Endodermal cell (in vitro differentiated cells): ENCODE measurements at regions not wholly inside any gene's neighbourhood (a gene's known extent, or its start where the extent isn't known, plus 50 kb on each side); places are given as distances from the start of the nearest gene placed in this dataset.

Source experiments
- DNase-seq: peaks from one replicate; pipeline ENCODE4 v3.0.0-alpha.2; 2017
- H3K27ac ChIP-seq: 2 replicates; pipeline ENCODE4 v1.5.1; 2013; ENCODE audit warnings: mild to moderate bottlenecking, low read depth, low read length, moderate library complexity
- H3K27me3 ChIP-seq: 2 replicates; pipeline ENCODE4 v1.6.1; 2013; ENCODE audit warnings: mild to moderate bottlenecking, low read length, moderate library complexity; ENCODE audit not compliant: insufficient read depth, control insufficient read depth, poor library complexity, severe bottlenecking
- H3K36me3 ChIP-seq: 2 replicates; pipeline ENCODE4 v1.7.0; 2013; ENCODE audit warnings: mild to moderate bottlenecking, low read length, moderate library complexity; ENCODE audit not compliant: control insufficient read depth, insufficient read depth
- H3K4me1 ChIP-seq: one replicate; pipeline ENCODE4 v1.7.0; 2013; ENCODE audit warnings: low read length; ENCODE audit not compliant: control insufficient read depth, insufficient read depth
- H3K4me3 ChIP-seq: 2 replicates; pipeline ENCODE4 v1.5.1; 2013; ENCODE audit warnings: mild to moderate bottlenecking, low read length, moderate library complexity
- H3K9ac ChIP-seq: 2 replicates; pipeline ENCODE4 v1.6.1; 2013; ENCODE audit warnings: mild to moderate bottlenecking, low read length, moderate library complexity; ENCODE audit not compliant: poor library complexity, severe bottlenecking; ENCODE audit errors: extremely low read depth
- H3K9me3 ChIP-seq: 2 replicates; pipeline ENCODE4 v1.6.1; 2013; ENCODE audit warnings: mild to moderate bottlenecking, low read length, moderate library complexity; ENCODE audit not compliant: control insufficient read depth
- H3K27ac Mint-ChIP-seq: 2 replicates; pipeline ENCODE4 v1.8.0; 2020; ENCODE audit warnings: mixed read lengths
- H3K27me3 Mint-ChIP-seq: 2 replicates; pipeline ENCODE4 v1.8.0; 2021; ENCODE audit warnings: mild to moderate bottlenecking, mixed read lengths; ENCODE audit not compliant: insufficient read depth
- H3K36me3 Mint-ChIP-seq: 2 replicates; pipeline ENCODE4 v1.8.0; 2020; ENCODE audit warnings: low read depth, mixed read lengths
- H3K4me1 Mint-ChIP-seq: 2 replicates; pipeline ENCODE4 v1.8.0; 2020; ENCODE audit warnings: mixed read lengths
- H3K4me3 Mint-ChIP-seq: 2 replicates; pipeline ENCODE4 v1.8.0; 2020; ENCODE audit warnings: mild to moderate bottlenecking, moderate library complexity, mixed read lengths
- H3K9me3 Mint-ChIP-seq: 2 replicates; pipeline ENCODE4 v1.8.0; 2020; ENCODE audit warnings: mild to moderate bottlenecking, mixed read lengths
- WGBS, 2 experiments: methylation state at CpG; one replicate each; pipeline versions ENCODE4 v1.1.5 to v1.1.7; 2013; ENCODE audit warnings: missing lambda C conversion rate in 2 of 2, mixed read lengths in 1 of 2; ENCODE audit not compliant: insufficient coverage in 1 of 2, insufficient read length in 1 of 2; 5-methylcytosine and 5-hydroxymethylcytosine counted together
- TF ChIP-seq, protein P1 (sequence below): fragments of 200-600 bp; sonication (generic); conservative IDR thresholded peaks from 2 replicates; pipeline ENCODE4 v1.5.0; 2021; ENCODE audit warnings: antibody characterized with exemption, mild to moderate bottlenecking

DNA sequence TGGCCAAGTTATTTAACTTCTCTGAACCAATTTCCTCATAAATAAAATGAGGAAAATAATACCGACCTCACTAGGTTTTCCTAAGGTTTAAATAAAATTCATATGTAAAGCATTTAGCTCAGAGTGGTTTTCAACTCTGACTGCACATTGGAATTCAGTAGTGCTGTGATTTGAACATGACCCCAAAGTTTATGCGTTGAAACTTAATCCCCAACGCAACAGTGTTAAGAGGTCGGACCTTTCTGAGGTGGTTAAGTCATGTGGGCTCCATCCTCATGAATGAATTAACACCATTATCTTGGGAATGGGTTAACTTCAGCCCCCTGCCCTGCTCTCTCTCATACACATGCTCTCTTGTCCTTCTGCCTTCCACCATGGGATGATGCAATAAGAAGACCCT, 322.2 kb downstream of the AASDHPPT start:
- Histone ChIP-seq H3K36me3 (no peaks in the 10 kb centered on the region), H3K4me3 (no peak overlapping the region), H3K9me3 (peaks cover 12% of the 10 kb centered on the region), H3K27me3 (no peaks in the 10 kb centered on the region), H3K27ac (no peak overlapping the region), H3K4me1 (no peaks in the 10 kb centered on the region), H3K9ac (no peak overlapping the region)
- peaks cover 13% of the 10 kb centered on the region for H3K9me3 Mint-ChIP-seq
- H3K4me1 Mint-ChIP-seq, result no peaks in the 10 kb centered on the region
- TF ChIP-seq, protein P1, sequence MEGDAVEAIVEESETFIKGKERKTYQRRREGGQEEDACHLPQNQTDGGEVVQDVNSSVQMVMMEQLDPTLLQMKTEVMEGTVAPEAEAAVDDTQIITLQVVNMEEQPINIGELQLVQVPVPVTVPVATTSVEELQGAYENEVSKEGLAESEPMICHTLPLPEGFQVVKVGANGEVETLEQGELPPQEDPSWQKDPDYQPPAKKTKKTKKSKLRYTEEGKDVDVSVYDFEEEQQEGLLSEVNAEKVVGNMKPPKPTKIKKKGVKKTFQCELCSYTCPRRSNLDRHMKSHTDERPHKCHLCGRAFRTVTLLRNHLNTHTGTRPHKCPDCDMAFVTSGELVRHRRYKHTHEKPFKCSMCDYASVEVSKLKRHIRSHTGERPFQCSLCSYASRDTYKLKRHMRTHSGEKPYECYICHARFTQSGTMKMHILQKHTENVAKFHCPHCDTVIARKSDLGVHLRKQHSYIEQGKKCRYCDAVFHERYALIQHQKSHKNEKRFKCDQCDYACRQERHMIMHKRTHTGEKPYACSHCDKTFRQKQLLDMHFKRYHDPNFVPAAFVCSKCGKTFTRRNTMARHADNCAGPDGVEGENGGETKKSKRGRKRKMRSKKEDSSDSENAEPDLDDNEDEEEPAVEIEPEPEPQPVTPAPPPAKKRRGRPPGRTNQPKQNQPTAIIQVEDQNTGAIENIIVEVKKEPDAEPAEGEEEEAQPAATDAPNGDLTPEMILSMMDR, result no peak
- H3K4me3 Mint-ChIP-seq, result no peak overlapping the region
- H3K27me3 Mint-ChIP-seq, result no peaks in the 10 kb centered on the region
- H3K36me3 Mint-ChIP-seq, result no peaks in the 10 kb centered on the region
- H3K27ac Mint-ChIP-seq, result no peak overlapping the region
- DNase-seq, result no peak
- whole genome bisulfite sequencing, 2 experiments, result 93% methylated on average over 2 to 4 of the region's 4 CpGs

DNA sequence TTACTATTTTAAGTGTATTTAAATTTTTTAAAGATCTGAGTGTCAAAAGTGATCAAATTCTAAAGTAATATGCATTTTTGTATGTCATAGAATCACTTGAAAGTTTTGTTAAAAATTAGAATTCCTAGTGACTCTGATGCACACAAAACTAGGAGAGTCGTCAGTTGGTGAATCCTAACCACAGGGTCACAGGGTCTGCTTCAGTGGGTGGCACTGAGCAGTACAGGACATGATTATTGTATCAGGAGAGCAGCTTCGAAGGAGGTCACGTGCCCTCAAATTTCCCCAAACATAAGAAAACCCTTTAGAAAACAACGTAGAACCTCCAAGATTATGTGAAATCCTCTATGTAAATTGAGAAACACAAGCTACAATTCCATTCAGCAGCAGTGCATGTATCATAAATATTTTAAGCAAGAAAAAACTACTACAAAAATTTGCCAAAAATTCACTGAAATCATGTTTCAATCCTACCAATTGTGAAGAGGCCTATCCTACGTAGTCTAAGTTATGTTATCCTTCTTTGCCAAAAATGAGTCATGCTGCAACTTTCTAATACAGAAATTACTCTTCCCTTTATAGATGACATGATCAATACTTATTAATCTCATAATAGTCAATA, 323.6 kb downstream of the AASDHPPT start:
- TF ChIP-seq, protein P1, result no peak
- no peak for DNase-seq
- Mint-ChIP-seq H3K4me3 (no peak overlapping the region), H3K4me1 (no peaks in the 10 kb centered on the region), H3K9me3 (peaks cover 7% of the 10 kb centered on the region), H3K27ac (no peak overlapping the region), H3K27me3 (no peaks in the 10 kb centered on the region), H3K36me3 (no peaks in the 10 kb centered on the region)
- Histone ChIP-seq H3K36me3 (no peaks in the 10 kb centered on the region), H3K9ac (no peak overlapping the region), H3K27me3 (no peaks in the 10 kb centered on the region), H3K9me3 (peaks cover 8% of the 10 kb centered on the region), H3K27ac (no peak overlapping the region), H3K4me1 (no peaks in the 10 kb centered on the region), H3K4me3 (no peak overlapping the region)
- 95 to 100% methylated on average over 4 to 5 of the region's 5 CpGs for WGBS, 2 experiments

DNA sequence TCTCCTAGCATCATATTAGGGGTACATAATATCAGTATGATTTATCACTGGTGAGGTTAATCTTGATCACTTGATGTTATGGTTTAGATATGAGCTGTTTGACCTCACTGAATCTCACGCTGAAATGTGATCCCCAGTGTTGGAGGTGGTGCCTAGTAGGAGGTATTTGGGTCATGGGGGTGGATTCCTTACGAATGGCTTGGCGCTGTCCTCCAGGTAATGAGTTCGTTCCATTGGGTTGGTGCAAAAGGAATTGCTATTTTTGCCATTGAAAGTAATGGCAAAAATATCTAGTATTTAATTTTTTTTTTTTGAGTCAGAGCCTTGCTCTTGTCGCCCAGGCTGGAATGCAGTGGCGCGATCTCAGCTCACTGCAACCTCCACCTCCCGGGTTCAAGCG, 326.3 kb downstream of the AASDHPPT start:
- Mint-ChIP-seq H3K36me3 (no peaks in the 10 kb centered on the region), H3K27me3 (no peaks in the 10 kb centered on the region), H3K27ac (no peak overlapping the region), H3K4me1 (peaks cover 3% of the 10 kb centered on the region), H3K9me3 (no peaks in the 10 kb centered on the region), H3K4me3 (no peak overlapping the region)
- Histone ChIP-seq H3K9ac (no peak overlapping the region), H3K36me3 (no peaks in the 10 kb centered on the region), H3K9me3 (no peaks in the 10 kb centered on the region), H3K27me3 (no peaks in the 10 kb centered on the region), H3K4me3 (no peak overlapping the region), H3K4me1 (no peaks in the 10 kb centered on the region), H3K27ac (no peak overlapping the region)
- 93 to 96% methylated on average over 3 to 6 of the region's 9 CpGs for WGBS, 2 experiments
- TF ChIP-seq, protein P1, result no peak
- DNase-seq, result no peak
